B cell (primary cell): ENCODE measurements at regions not wholly inside any gene's neighbourhood (a gene's known extent, or its start where the extent isn't known, plus 50 kb on each side); places are given as distances from the start of the nearest gene placed in this dataset.

Experiments used
- ATAC-seq: fragments of 200-7000 bp; cut with Tn5 transposase; one replicate; pipeline ENCODE4 v1.10.0; 2021; ENCODE audit warnings: low read depth, mild to moderate bottlenecking, moderate number of reproducible peaks, moderate library complexity
- CTCF ChIA-PET: fragments of 350-600 bp; sonication (Branson Sonifier 250); formaldehyde crosslinking; loops from one replicate; lab custom pipeline; 2021; ENCODE audit warnings: antibody characterized with exemption, inconsistent platforms; lab: Charles Lee
- POLR2A ChIA-PET: fragments of 350-600 bp; sonication (Branson Sonifier 250); formaldehyde crosslinking; loops from one replicate; lab custom pipeline; 2021; ENCODE audit warnings: antibody characterized with exemption; lab: Charles Lee
- DNase-seq: peaks from one replicate; pipeline ENCODE4 v3.0.0; 2013
- H2AFZ ChIP-seq: 2 replicates; pipeline ENCODE4 v1.6.1; 2012; ENCODE audit warnings: mild to moderate bottlenecking, low read depth, low read length; ENCODE audit not compliant: insufficient read depth, poor library complexity, severe bottlenecking
- H3K27ac ChIP-seq, 2 donors: 1 replicate in 1 of 2; 2 replicates in 1 of 2; pipeline ENCODE4 v1.5.1; 2012 to 2013; ENCODE audit warnings: low read length in 2 of 2, mild to moderate bottlenecking in 2 of 2, moderate library complexity in 1 of 2
- H3K27me3 ChIP-seq, 4 experiments: fragments of 200-600 bp in 1 of 4; sonication (generic) in 1 of 4; replicated peaks in 1 of 4; 1 replicate in 2 of 4; 2 replicates in 2 of 4; pipeline versions ENCODE4 v1.6.1 to v1.7.0; 2013 to 2016; ENCODE audit warnings: low read length in 3 of 4, mild to moderate bottlenecking in 2 of 4, mixed read lengths in 1 of 4, moderate library complexity in 1 of 4; ENCODE audit not compliant: insufficient read depth in 4 of 4, control insufficient read depth in 3 of 4; ENCODE audit errors: control extremely low read depth in 1 of 4
- H3K36me3 ChIP-seq, 2 experiments: replicated peaks in 1 of 2; 1 replicate in 1 of 2; 2 replicates in 1 of 2; pipeline versions ENCODE4 v1.6.1 to v1.7.1; 2013; ENCODE audit warnings: low read length in 1 of 2; ENCODE audit not compliant: insufficient read depth in 2 of 2, control insufficient read depth in 1 of 2; ENCODE audit errors: control extremely low read depth in 1 of 2, extremely low read depth in 1 of 2
- H3K4me1 ChIP-seq, 2 donors: fragments of 200-600 bp in 1 of 2; sonication (generic) in 1 of 2; 1 replicate in 1 of 2; 2 replicates in 1 of 2; pipeline versions ENCODE4 v1.5.1 to v1.6.1; 2013 to 2017; ENCODE audit warnings: low read length in 2 of 2; ENCODE audit not compliant: control insufficient read depth in 2 of 2, insufficient read depth in 2 of 2
- H3K4me2 ChIP-seq: replicated peaks from 2 replicates; pipeline ENCODE3; 2012; ENCODE audit warnings: mild to moderate bottlenecking, low read depth, low read length; ENCODE audit not compliant: poor library complexity, severe bottlenecking
- H3K4me3 ChIP-seq, 5 experiments: fragments of 200-600 bp in 1 of 5; sonication (generic) in 1 of 5; 1 replicate in 3 of 5; 2 replicates in 2 of 5; pipeline versions ENCODE4 v1.5.1 to v1.7.0; 2011 to 2016; ENCODE audit warnings: low read length in 4 of 5, mild to moderate bottlenecking in 4 of 5, low read depth in 2 of 5, control low read depth in 1 of 5, moderate library complexity in 1 of 5; ENCODE audit not compliant: insufficient read depth in 1 of 5; ENCODE audit errors: control extremely low read depth in 1 of 5, extremely low read depth in 1 of 5
- H3K79me2 ChIP-seq: fragments of 200-600 bp; sonication (generic); one replicate; pipeline ENCODE4 v1.6.0; 2016; ENCODE audit warnings: low read length; ENCODE audit not compliant: control insufficient read depth, insufficient read depth
- H3K9ac ChIP-seq: fragments of 200-600 bp; sonication (generic); 2 replicates; pipeline ENCODE4 v1.6.1; 2017; ENCODE audit warnings: mild to moderate bottlenecking, low read length, moderate library complexity
- H3K9me3 ChIP-seq, 3 donors: one replicate each; pipeline versions ENCODE4 v1.6.1 to v1.7.1; 2013; ENCODE audit warnings: low read length in 2 of 3; ENCODE audit not compliant: control insufficient read depth in 2 of 3, insufficient read depth in 1 of 3; ENCODE audit errors: control extremely low read depth in 1 of 3
- H4K20me1 ChIP-seq: 2 replicates; pipeline ENCODE4 v1.6.0; 2012; ENCODE audit warnings: mild to moderate bottlenecking, low read length; ENCODE audit not compliant: insufficient read depth, control insufficient read depth, poor library complexity, severe bottlenecking
- H3K27ac Mint-ChIP-seq: one replicate; pipeline ENCODE4 v1.8.0; 2021; ENCODE audit warnings: mixed read lengths
- H3K27me3 Mint-ChIP-seq: one replicate; pipeline ENCODE4 v1.8.0; 2021; ENCODE audit warnings: mixed read lengths
- H3K4me1 Mint-ChIP-seq: one replicate; pipeline ENCODE4 v1.8.0; 2021; ENCODE audit warnings: mixed read lengths
- H3K4me3 Mint-ChIP-seq: one replicate; pipeline ENCODE4 v1.8.0; 2021; ENCODE audit warnings: mixed read lengths
- H3K9me3 Mint-ChIP-seq: one replicate; pipeline ENCODE4 v1.8.0; 2022; ENCODE audit warnings: mixed read lengths; ENCODE audit not compliant: insufficient read depth
- EZH2 ChIP-seq: IDR thresholded peaks from 2 replicates; pipeline ENCODE4 v1.6.1; 2012; ENCODE audit warnings: borderline replicate concordance, low read depth, mild to moderate bottlenecking, moderate library complexity, low read length; ENCODE audit not compliant: insufficient read depth, poor library complexity, severe bottlenecking
- WGBS: methylation state at CpG from one replicate; pipeline ENCODE4 v1.1.5; 2013; ENCODE audit warnings: missing lambda C conversion rate; ENCODE audit not compliant: insufficient coverage; 5-methylcytosine and 5-hydroxymethylcytosine counted together
- intact Hi-C: fragments of 100-400 bp; cut with micrococcal nuclease; formaldehyde crosslinking; loops from one replicate; pipeline ENCODE4 v1.10.0; 2022
- TF ChIP-seq, protein P1 (sequence below): fragments of 200-600 bp; IDR thresholded peaks from one replicate; pipeline ENCODE4 v1.8.0; 2022; ENCODE audit warnings: antibody characterized with exemption, mild to moderate bottlenecking

DNA sequence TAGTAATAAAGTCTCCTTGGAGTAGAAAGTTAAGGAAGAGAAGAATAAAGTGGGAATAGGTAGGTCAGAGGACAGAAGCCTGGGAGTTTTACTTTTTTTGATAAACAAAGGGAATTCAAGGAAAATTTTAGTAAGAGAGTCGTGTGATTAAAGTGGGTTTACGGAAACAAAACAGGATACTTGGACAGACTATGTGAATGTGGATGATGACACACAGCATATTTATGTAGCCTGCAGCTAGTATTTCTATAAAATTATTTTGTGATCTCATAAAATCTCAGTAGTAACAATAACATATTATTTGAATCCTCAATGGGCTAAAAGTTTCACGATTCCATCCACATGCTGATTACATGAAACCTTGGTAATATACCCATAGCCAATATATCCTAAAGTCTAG lies 450.7 kb upstream of the PIK3C3 start:
- Histone ChIP-seq H3K36me3 (no peaks in the 10 kb centered on the region), H3K4me1 (no peaks in the 10 kb centered on the region), H3K27me3 (no peaks in the 10 kb centered on the region), H3K9me3 (no peaks in the 10 kb centered on the region), H3K79me2 (no peaks in the 10 kb centered on the region), H3K9ac (no peak overlapping the region), H4K20me1 (no peaks in the 10 kb centered on the region), H3K4me2 (no peak overlapping the region), H3K4me3 (no peak overlapping the region), H3K27ac (no peak overlapping the region), H2AFZ (no peak overlapping the region)
- POLR2A ChIA-PET, result no interaction called here
- ATAC-seq (no peak), DNase-seq (no peak)
- H3K27me3 Mint-ChIP-seq, result no peaks in the 10 kb centered on the region
- no CpG with 5 or more reads among the region's 3 CpGs for WGBS
- CTCF ChIA-PET, result no interaction called here
- no peak overlapping the region for H3K27ac Mint-ChIP-seq
- TF ChIP-seq, protein P1, sequence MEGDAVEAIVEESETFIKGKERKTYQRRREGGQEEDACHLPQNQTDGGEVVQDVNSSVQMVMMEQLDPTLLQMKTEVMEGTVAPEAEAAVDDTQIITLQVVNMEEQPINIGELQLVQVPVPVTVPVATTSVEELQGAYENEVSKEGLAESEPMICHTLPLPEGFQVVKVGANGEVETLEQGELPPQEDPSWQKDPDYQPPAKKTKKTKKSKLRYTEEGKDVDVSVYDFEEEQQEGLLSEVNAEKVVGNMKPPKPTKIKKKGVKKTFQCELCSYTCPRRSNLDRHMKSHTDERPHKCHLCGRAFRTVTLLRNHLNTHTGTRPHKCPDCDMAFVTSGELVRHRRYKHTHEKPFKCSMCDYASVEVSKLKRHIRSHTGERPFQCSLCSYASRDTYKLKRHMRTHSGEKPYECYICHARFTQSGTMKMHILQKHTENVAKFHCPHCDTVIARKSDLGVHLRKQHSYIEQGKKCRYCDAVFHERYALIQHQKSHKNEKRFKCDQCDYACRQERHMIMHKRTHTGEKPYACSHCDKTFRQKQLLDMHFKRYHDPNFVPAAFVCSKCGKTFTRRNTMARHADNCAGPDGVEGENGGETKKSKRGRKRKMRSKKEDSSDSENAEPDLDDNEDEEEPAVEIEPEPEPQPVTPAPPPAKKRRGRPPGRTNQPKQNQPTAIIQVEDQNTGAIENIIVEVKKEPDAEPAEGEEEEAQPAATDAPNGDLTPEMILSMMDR, result no peak
- TF ChIP-seq EZH2, result no peak
- intact Hi-C loops, result no loop called here
- H3K9me3 Mint-ChIP-seq, result no peaks in the 10 kb centered on the region
- H3K4me3 Mint-ChIP-seq, result no peak overlapping the region
- H3K4me1 Mint-ChIP-seq, result no peaks in the 10 kb centered on the region

DNA sequence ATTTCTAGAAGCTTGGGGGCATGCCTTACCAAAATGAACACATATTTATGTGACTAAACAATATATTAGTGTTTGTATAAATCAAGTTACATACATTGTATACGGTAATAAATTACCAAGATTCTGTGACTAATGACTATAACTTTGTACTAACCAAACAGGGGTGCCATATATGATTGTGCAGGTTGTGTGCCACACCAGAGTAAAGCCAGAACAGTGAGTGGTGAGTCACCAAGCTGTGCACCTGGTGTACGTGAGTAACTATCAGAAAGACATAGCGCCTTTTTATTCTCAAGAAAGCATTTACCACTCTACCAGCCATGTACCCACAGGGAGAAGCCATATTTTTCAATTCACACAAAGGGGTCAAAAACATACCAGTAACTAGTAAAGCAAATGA lies 453.2 kb upstream of the PIK3C3 start:
- ChIA-PET CTCF (no interaction called here), POLR2A (no interaction called here)

More for the DNA sequence above, 453.2 kb upstream of the PIK3C3 start:
- Histone ChIP-seq H3K79me2 (no peaks in the 10 kb centered on the region), H3K4me2 (no peak overlapping the region), H4K20me1 (no peaks in the 10 kb centered on the region), H3K27ac (no peak overlapping the region), H3K4me1 (no peaks in the 10 kb centered on the region), H3K4me3 (no peak overlapping the region), H3K27me3 (no peaks in the 10 kb centered on the region), H3K9me3 (no peaks in the 10 kb centered on the region), H3K36me3 (no peaks in the 10 kb centered on the region), H2AFZ (no peak overlapping the region), H3K9ac (no peak overlapping the region)
- H3K9me3 Mint-ChIP-seq, result no peaks in the 10 kb centered on the region
- 50% methylated on average over 1 of the region's 3 CpGs for WGBS
- TF ChIP-seq EZH2, result no peak
- TF ChIP-seq, protein P1, result no peak
- no peak overlapping the region for H3K4me3 Mint-ChIP-seq
- H3K27ac Mint-ChIP-seq, result no peak overlapping the region
- no peaks in the 10 kb centered on the region for H3K27me3 Mint-ChIP-seq
- H3K4me1 Mint-ChIP-seq, result no peaks in the 10 kb centered on the region
- ATAC-seq, result no peak
- DNase-seq, result no peak
- intact Hi-C loops, result no loop called here
